ENCODE measurements at regions not wholly inside any gene's neighbourhood (a gene's known extent, or its start where the extent isn't known, plus 50 kb on each side); places are given as distances from the start of the nearest gene placed in this dataset.

DNA sequence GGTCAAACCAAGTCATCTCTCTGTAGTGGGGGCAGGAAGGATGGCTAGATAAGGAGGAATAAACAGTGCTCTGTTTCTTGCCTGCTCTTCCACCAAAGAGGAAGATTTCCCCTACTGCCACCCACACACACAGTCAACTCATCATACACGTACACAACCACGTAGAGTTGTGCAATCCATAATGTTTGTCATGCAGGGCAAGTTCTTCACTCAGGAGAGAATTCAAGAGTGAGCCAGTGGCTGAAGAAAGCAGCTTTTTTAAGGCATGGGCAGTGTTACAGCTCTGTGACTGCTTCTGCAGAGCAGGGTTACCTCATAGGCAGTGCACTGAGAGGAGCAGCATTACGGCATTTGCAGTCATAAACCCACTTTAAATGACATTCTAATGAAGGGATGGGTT lies 283.0 kb downstream of the RND3 start:
- TF ChIP-seq, protein P1, sequence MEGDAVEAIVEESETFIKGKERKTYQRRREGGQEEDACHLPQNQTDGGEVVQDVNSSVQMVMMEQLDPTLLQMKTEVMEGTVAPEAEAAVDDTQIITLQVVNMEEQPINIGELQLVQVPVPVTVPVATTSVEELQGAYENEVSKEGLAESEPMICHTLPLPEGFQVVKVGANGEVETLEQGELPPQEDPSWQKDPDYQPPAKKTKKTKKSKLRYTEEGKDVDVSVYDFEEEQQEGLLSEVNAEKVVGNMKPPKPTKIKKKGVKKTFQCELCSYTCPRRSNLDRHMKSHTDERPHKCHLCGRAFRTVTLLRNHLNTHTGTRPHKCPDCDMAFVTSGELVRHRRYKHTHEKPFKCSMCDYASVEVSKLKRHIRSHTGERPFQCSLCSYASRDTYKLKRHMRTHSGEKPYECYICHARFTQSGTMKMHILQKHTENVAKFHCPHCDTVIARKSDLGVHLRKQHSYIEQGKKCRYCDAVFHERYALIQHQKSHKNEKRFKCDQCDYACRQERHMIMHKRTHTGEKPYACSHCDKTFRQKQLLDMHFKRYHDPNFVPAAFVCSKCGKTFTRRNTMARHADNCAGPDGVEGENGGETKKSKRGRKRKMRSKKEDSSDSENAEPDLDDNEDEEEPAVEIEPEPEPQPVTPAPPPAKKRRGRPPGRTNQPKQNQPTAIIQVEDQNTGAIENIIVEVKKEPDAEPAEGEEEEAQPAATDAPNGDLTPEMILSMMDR (conservative IDR thresholded peaks at IDR 0.05 in 1 of 2, IDR thresholded peaks at IDR 0.05 in 1 of 2; ENCODE audit: extremely low read depth in 1 of 2, insufficient read depth in 1 of 2, low read depth in 1 of 2, low read length in 2 of 2): no peak
- no peak for TF ChIP-seq EZH2 (IDR thresholded peaks at IDR 0.05; ENCODE audit: borderline replicate concordance, low read length)
